Stimulated activated CD8-positive, alpha-beta memory T cell treated with anti-CD3 and anti-CD28 coated beads, Interleukin-2, amount 100 ng/mL, for 1 hour (primary cell): ENCODE measurements at regions not wholly inside any gene's neighbourhood (a gene's known extent, or its start where the extent isn't known, plus 50 kb on each side); places are given as distances from the start of the nearest gene placed in this dataset.
"Not testable (repeated sequence)": the region's sequence is repeated elsewhere in the genome, so short reads cannot be mapped to it uniquely, and the experiment has no call there.

Experiments
- DNase-seq, 2 donors: peaks; one replicate each; pipeline ENCODE4 v3.0.0-alpha.2; 2020; ENCODE audit warnings: low read depth in 2 of 2

- no peak for DNase-seq
These were observed 618.0 kb downstream of the CCDC85A start for GRCh38 chr2:56801770-56802169.

- DNase-seq, result no peak
These were observed 619.8 kb downstream of the CCDC85A start for GRCh38 chr2:56803596-56803995.

- no peak for DNase-seq
These were observed 623.1 kb downstream of the CCDC85A start for GRCh38 chr2:56806924-56807323.

GRCh38 chr2:56807861-56808260 is 624.1 kb downstream of the CCDC85A start:
- no peak for DNase-seq

- DNase-seq, result no peak
These were observed 627.6 kb downstream of the CCDC85A start for GRCh38 chr2:56811401-56811800.

- DNase-seq, result no peak
These were observed 628.6 kb downstream of the CCDC85A start for GRCh38 chr2:56812432-56812831.

GRCh38 chr2:56813490-56813889 is 629.7 kb downstream of the CCDC85A start:
- no peak for DNase-seq

- DNase-seq, result no peak
These were observed 632.9 kb downstream of the CCDC85A start for GRCh38 chr2:56816666-56817065.

GRCh38 chr2:56831780-56832179 is 648.0 kb downstream of the CCDC85A start:
- no peak for DNase-seq

GRCh38 chr2:56834686-56835085 is 650.9 kb downstream of the CCDC85A start:
- DNase-seq, result no peak

- not testable (repeated sequence) for DNase-seq
These were observed 656.2 kb downstream of the CCDC85A start for GRCh38 chr2:56840009-56840408.

GRCh38 chr2:56860991-56861390 is 677.2 kb downstream of the CCDC85A start:
- no peak for DNase-seq

- DNase-seq, result no peak
These were observed 687.9 kb downstream of the CCDC85A start for GRCh38 chr2:56871644-56872043.

- DNase-seq, result no peak
These were observed 690.9 kb downstream of the CCDC85A start for GRCh38 chr2:56874717-56875116.

- no peak for DNase-seq
These were observed 705.9 kb downstream of the CCDC85A start for GRCh38 chr2:56889738-56890137.

GRCh38 chr2:56892382-56892781 is 708.6 kb downstream of the CCDC85A start:
- no peak for DNase-seq

- no peak for DNase-seq
These were observed 715.2 kb downstream of the CCDC85A start for GRCh38 chr2:56898986-56899385.

- DNase-seq, result no peak
These were observed 728.7 kb downstream of the CCDC85A start for GRCh38 chr2:56912490-56912889.

- no peak for DNase-seq
These were observed 735.0 kb downstream of the CCDC85A start for GRCh38 chr2:56918790-56919189.

GRCh38 chr2:56933976-56934375 is 750.2 kb downstream of the CCDC85A start:
- DNase-seq, result no peak

GRCh38 chr2:56934866-56935265 is 751.1 kb downstream of the CCDC85A start:
- no peak for DNase-seq

GRCh38 chr2:56940054-56940453 is 756.3 kb downstream of the CCDC85A start:
- DNase-seq, result no peak

- no peak for DNase-seq
These were observed 769.1 kb downstream of the CCDC85A start for GRCh38 chr2:56952871-56953270.

GRCh38 chr2:56960581-56960980 is 776.8 kb downstream of the CCDC85A start:
- no peak for DNase-seq

- DNase-seq, result no peak
These were observed 778.9 kb downstream of the CCDC85A start for GRCh38 chr2:56962673-56963072.
